PFSK-1 (cell line): ENCODE measurements at regions not wholly inside any gene's neighbourhood (a gene's known extent, or its start where the extent isn't known, plus 50 kb on each side); places are given as distances from the start of the nearest gene placed in this dataset.

Source experiments
- FOXP2 ChIP-seq: optimal IDR thresholded peaks from 2 replicates; pipeline ENCODE3; 2011; ENCODE audit warnings: borderline replicate concordance, control low read depth, inconsistent platforms; ENCODE audit not compliant: insufficient read depth; ENCODE audit errors: extremely low read length, extremely low read depth
- POLR2AphosphoS5 ChIP-seq: IDR thresholded peaks from 2 replicates; pipeline ENCODE4 v1.6.1; 2012; ENCODE audit warnings: low read depth, mild to moderate bottlenecking, control low read depth, low read length, moderate library complexity
- REST ChIP-seq, 2 experiments: IDR thresholded peaks; 2 replicates each; pipeline versions ENCODE4 v1.6.1 to v1.8.0; 2011 to 2012; ENCODE audit warnings: low read depth in 2 of 2, low read length in 2 of 2, control low read depth in 1 of 2, inconsistent platforms in 1 of 2, mild to moderate bottlenecking in 1 of 2, moderate library complexity in 1 of 2; ENCODE audit not compliant: insufficient read depth in 1 of 2
- SIN3A ChIP-seq: IDR thresholded peaks from 2 replicates; pipeline ENCODE4 v1.6.1; 2012; ENCODE audit warnings: mild to moderate bottlenecking, low read length, moderate library complexity, borderline replicate concordance; ENCODE audit not compliant: insufficient read depth
- TAF1 ChIP-seq: IDR thresholded peaks from 2 replicates; pipeline ENCODE4 v1.6.1; 2012; ENCODE audit warnings: low read length, control low read depth, borderline replicate concordance; ENCODE audit not compliant: insufficient read depth

- TF ChIP-seq REST (IDR thresholded peaks at IDR 0.05; ENCODE audit: insufficient read depth in 1 of 2, low read depth in 2 of 2, low read length in 2 of 2) (no peak), SIN3A (no peak), POLR2AphosphoS5 (no peak), TAF1 (no peak)
Observed at GRCh38 chr4:3654036-3654807, 112.0 kb upstream of the ADRA2C start.

GRCh38 chr4:3652586-3652985 lies 113.6 kb upstream of the ADRA2C start:
- TF ChIP-seq TAF1 (no peak), FOXP2 (no peak), REST (IDR thresholded peaks at IDR 0.05; ENCODE audit: insufficient read depth in 1 of 2, low read depth in 2 of 2, low read length in 2 of 2) (no peak), SIN3A (no peak), POLR2AphosphoS5 (no peak)

- TF ChIP-seq POLR2AphosphoS5: no peak
- no peak for TF ChIP-seq REST (IDR thresholded peaks at IDR 0.05; ENCODE audit: insufficient read depth in 1 of 2, low read depth in 2 of 2, low read length in 2 of 2)
- no peak for TF ChIP-seq FOXP2
- no peak for TF ChIP-seq TAF1
- TF ChIP-seq SIN3A: no peak
Observed at GRCh38 chr4:3651267-3651845, 114.8 kb upstream of the ADRA2C start.

- TF ChIP-seq SIN3A (no peak), TAF1 (no peak)
Observed at GRCh38 chr4:3649491-3649890, 116.7 kb upstream of the ADRA2C start.

- TF ChIP-seq SIN3A (no peak), POLR2AphosphoS5 (no peak), REST (IDR thresholded peaks at IDR 0.05; ENCODE audit: insufficient read depth in 1 of 2, low read depth in 2 of 2, low read length in 2 of 2) (no peak), TAF1 (no peak), FOXP2 (no peak)
Observed at GRCh38 chr4:3648731-3649130, 116.5 kb upstream of the LRPAP1 start.
